HG03558 (cell line): ENCODE measurements at regions not wholly inside any gene's neighbourhood (a gene's known extent, or its start where the extent isn't known, plus 50 kb on each side); places are given as distances from the start of the nearest gene placed in this dataset.
"Not testable (repeated sequence)": the region's sequence is repeated elsewhere in the genome, so short reads cannot be mapped to it uniquely, and the experiment has no call there.

Experiments used
- ATAC-seq: cut with Tn5 transposase; IDR thresholded peaks from one replicate; pipeline ENCODE4 v1.9.1; 2021; ENCODE audit warnings: moderate number of reproducible peaks; ENCODE audit not compliant: unreplicated experiment; ENCODE audit errors: extremely low read depth

GRCh38 chr12:67716817-67717216 lies 68.3 kb downstream of the DYRK2 start:
- ATAC-seq, result no peak

GRCh38 chr12:67719303-67719702 lies 70.8 kb downstream of the DYRK2 start:
- not testable (repeated sequence) for ATAC-seq

GRCh38 chr12:67720351-67720856 lies 71.9 kb downstream of the DYRK2 start:
- no peak for ATAC-seq

GRCh38 chr12:67721248-67721647 lies 72.7 kb downstream of the DYRK2 start:
- no peak for ATAC-seq

- ATAC-seq, result no peak
Observed at GRCh38 chr12:67722296-67722695, 73.8 kb downstream of the DYRK2 start.

GRCh38 chr12:67726868-67727267 lies 78.3 kb downstream of the DYRK2 start:
- no peak for ATAC-seq

- no peak for ATAC-seq
Observed at GRCh38 chr12:67727702-67728666, 79.4 kb downstream of the DYRK2 start.

GRCh38 chr12:67732857-67733256 lies 84.3 kb downstream of the DYRK2 start:
- ATAC-seq, result no peak

- no peak for ATAC-seq
Observed at GRCh38 chr12:67735868-67736267, 87.3 kb downstream of the DYRK2 start.

GRCh38 chr12:67740711-67741110 lies 92.2 kb downstream of the DYRK2 start:
- ATAC-seq, result no peak

- ATAC-seq, result no peak
Observed at GRCh38 chr12:67741270-67741669, 92.7 kb downstream of the DYRK2 start.

GRCh38 chr12:67742461-67742860 lies 93.9 kb downstream of the DYRK2 start:
- no peak for ATAC-seq

- ATAC-seq, result no peak
Observed at GRCh38 chr12:67747869-67748742, 99.6 kb downstream of the DYRK2 start.

GRCh38 chr12:67748743-67749040 lies 100.1 kb downstream of the DYRK2 start:
- ATAC-seq, result no peak

GRCh38 chr12:67750513-67751183 lies 102.1 kb downstream of the DYRK2 start:
- ATAC-seq, result no peak

- no peak for ATAC-seq
Observed at GRCh38 chr12:67751381-67751928, 102.9 kb downstream of the DYRK2 start.

GRCh38 chr12:67752226-67752732 lies 103.7 kb downstream of the DYRK2 start:
- no peak for ATAC-seq

- ATAC-seq, result no peak
Observed at GRCh38 chr12:67754933-67755697, 106.6 kb downstream of the DYRK2 start.

GRCh38 chr12:67757651-67758050 lies 109.1 kb downstream of the DYRK2 start:
- peak; percentile 22 for ATAC-seq
